ENCODE measurements at regions not wholly inside any gene's neighbourhood (a gene's known extent, or its start where the extent isn't known, plus 50 kb on each side); places are given as distances from the start of the nearest gene placed in this dataset.

DNA sequence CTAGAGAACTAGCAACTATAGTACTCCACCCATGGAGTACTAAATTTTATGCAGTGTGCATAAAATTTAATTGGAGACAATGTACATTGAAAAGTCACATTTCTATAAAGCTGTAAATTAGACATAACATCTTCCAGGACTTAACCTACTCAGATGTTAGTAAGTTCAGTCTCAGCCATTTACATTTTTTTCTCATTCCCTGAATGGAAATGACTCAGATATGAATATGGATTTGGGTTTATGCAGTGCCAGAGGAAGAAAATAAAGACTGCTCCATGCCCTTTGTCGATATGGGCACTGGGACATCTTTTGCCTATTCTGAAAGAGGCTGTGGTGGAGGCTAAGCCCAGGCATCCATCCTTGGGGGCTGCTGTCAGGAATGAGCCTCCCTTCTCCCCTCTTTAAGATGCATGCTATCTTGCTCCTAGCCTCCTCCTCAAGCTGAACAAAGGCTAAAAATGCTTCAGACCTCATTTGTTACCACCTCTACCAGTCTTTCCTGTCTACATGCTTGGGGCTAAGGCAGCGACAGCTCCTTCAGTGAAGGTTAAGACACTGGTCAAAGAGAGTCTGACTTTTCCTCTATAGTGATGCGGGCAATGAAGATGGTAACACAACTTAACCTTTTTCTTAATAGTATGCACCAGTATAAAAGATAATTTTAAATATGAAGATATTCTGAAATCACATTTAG, 486.8 kb upstream of the ANKRD30A start:
- ATAC-seq (ENCODE audit: low read depth): no peak
- no peak overlapping the region; the same call in 1 of the 2 replicates for H2BK120ac ChIP-seq (ENCODE audit: low read depth, low read length)
- no peaks in the 10 kb centered on the region for H4K20me1 ChIP-seq (ENCODE audit: insufficient read depth, low read length)
- no peaks in the 10 kb centered on the region for H3K9me1 ChIP-seq (ENCODE audit: insufficient read depth, low read length)
- no peak overlapping the region for H3K23ac ChIP-seq (ENCODE audit: low read depth, low read length)
- no peak overlapping the region for H2BK5ac ChIP-seq (ENCODE audit: low read depth, low read length, poor library complexity, severe bottlenecking)
- ChIA-PET POLR2A (ENCODE audit: unreplicated experiment) (no interaction called here), CTCF (interaction anchor here (0.9 kb wide), 1 partner anchor 32 kb away, joined by 3 read pairs; no protein-coding TSS in a partner anchor)
- H2BK20ac ChIP-seq (ENCODE audit: low read depth, low read length): no peak overlapping the region
- WGBS, 2 experiments (ENCODE audit: extremely low coverage in 2 of 2, insufficient read length in 1 of 2): no CpG with 5 or more reads among the region's 3 CpGs
- no peak overlapping the region for H4K5ac ChIP-seq (ENCODE audit: low read depth, low read length)
- no peaks in the 10 kb centered on the region for H3K36me3 ChIP-seq (ENCODE audit: control insufficient read depth, insufficient read depth, low read length)
- no peak overlapping the region for H3K18ac ChIP-seq (ENCODE audit: low read depth, low read length)
- no peak overlapping the region for H2AK5ac ChIP-seq (ENCODE audit: low read depth, low read length)
- H3K4ac ChIP-seq (ENCODE audit: low read depth, low read length): no peak overlapping the region
- DNase-seq: peak; percentile 10
- in situ Hi-C loops (cut with MboI; ENCODE audit: low sequenced_read_pairs) (no loop called here), dilution Hi-C loops (cut with HindIII; ENCODE audit: low sequenced_read_pairs, unreplicated experiment) (no loop called here), intact Hi-C loops (cut with micrococcal nuclease) (no loop called here)
- no peak overlapping the region for H4K91ac ChIP-seq (ENCODE audit: insufficient read depth, low read depth, low read length)
- no peak overlapping the region for H2BK15ac ChIP-seq (ENCODE audit: low read depth, low read length)
- H3K4me3 ChIP-seq (ENCODE audit: insufficient read depth, low read depth, low read length): no peak overlapping the region
- TF ChIP-seq POLR2A (IDR thresholded peaks at IDR 0.05; ENCODE audit: low read depth, low read length) (no peak), BHLHE40 (IDR thresholded peaks at IDR 0.05; ENCODE audit: low read depth, low read length) (no peak), RAD21 (IDR thresholded peaks at IDR 0.05; ENCODE audit: low read length) (no peak), MXI1 (IDR thresholded peaks at IDR 0.05; ENCODE audit: borderline replicate concordance, low read depth, low read length) (no peak), CEBPB (IDR thresholded peaks at IDR 0.05; ENCODE audit: low read depth, low read length) (no peak), RCOR1 (IDR thresholded peaks at IDR 0.05; ENCODE audit: insufficient replicate concordance, low read length) (no peak), RFX5 (IDR thresholded peaks at IDR 0.05; ENCODE audit: low read depth, low read length) (no peak), FOS (IDR thresholded peaks at IDR 0.05; ENCODE audit: low read depth, low read length) (no peak), SMC3 (IDR thresholded peaks at IDR 0.05; ENCODE audit: low read depth, low read length) (no peak), NFE2L2 (IDR thresholded peaks at IDR 0.05; ENCODE audit: low read depth, low read length) (no peak), CHD1 (IDR thresholded peaks at IDR 0.05; ENCODE audit: low read depth, low read length) (no peak), MAFK (IDR thresholded peaks at IDR 0.05; ENCODE audit: low read depth, low read length) (no peak), MAZ (IDR thresholded peaks at IDR 0.05; ENCODE audit: borderline replicate concordance, low read depth, low read length) (no peak), ELK1 (IDR thresholded peaks at IDR 0.05; ENCODE audit: borderline replicate concordance, low read depth, low read length) (no peak)
- TF ChIP-seq, protein P1, sequence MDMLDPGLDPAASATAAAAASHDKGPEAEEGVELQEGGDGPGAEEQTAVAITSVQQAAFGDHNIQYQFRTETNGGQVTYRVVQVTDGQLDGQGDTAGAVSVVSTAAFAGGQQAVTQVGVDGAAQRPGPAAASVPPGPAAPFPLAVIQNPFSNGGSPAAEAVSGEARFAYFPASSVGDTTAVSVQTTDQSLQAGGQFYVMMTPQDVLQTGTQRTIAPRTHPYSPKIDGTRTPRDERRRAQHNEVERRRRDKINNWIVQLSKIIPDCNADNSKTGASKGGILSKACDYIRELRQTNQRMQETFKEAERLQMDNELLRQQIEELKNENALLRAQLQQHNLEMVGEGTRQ (IDR thresholded peaks at IDR 0.05; ENCODE audit: low read depth, low read length): no peak
- TF ChIP-seq, protein P2, sequence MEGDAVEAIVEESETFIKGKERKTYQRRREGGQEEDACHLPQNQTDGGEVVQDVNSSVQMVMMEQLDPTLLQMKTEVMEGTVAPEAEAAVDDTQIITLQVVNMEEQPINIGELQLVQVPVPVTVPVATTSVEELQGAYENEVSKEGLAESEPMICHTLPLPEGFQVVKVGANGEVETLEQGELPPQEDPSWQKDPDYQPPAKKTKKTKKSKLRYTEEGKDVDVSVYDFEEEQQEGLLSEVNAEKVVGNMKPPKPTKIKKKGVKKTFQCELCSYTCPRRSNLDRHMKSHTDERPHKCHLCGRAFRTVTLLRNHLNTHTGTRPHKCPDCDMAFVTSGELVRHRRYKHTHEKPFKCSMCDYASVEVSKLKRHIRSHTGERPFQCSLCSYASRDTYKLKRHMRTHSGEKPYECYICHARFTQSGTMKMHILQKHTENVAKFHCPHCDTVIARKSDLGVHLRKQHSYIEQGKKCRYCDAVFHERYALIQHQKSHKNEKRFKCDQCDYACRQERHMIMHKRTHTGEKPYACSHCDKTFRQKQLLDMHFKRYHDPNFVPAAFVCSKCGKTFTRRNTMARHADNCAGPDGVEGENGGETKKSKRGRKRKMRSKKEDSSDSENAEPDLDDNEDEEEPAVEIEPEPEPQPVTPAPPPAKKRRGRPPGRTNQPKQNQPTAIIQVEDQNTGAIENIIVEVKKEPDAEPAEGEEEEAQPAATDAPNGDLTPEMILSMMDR (conservative IDR thresholded peaks at IDR 0.05; ENCODE audit: low read depth, low read length): no peak
- peaks cover 4% of the 10 kb centered on the region for H3K4me1 ChIP-seq (ENCODE audit: control insufficient read depth, insufficient read depth, low read length)
- no peak overlapping the region for H3K9ac ChIP-seq (ENCODE audit: low read depth, low read length)
- BruUV-seq (replicated peaks): no TSS peak
- H3K56ac ChIP-seq (ENCODE audit: extremely low read depth, insufficient read depth, low read length): no peak overlapping the region
- no peak overlapping the region for H4K8ac ChIP-seq (ENCODE audit: low read depth in 2 of 2, low read length in 2 of 2)
- H3K27ac ChIP-seq (ENCODE audit: insufficient read depth, low read length): no peak overlapping the region
- no peak overlapping the region for H3K14ac ChIP-seq (replicated peaks; ENCODE audit: low read depth, low read length)
- H3K4me2 ChIP-seq (ENCODE audit: low read depth, low read length): no peak overlapping the region
- no peak overlapping the region for H2AFZ ChIP-seq (replicated peaks; ENCODE audit: low read length, poor library complexity)
- H2AK9ac ChIP-seq (replicated peaks; ENCODE audit: low read depth, low read length, poor library complexity): no peak overlapping the region
- H3K27me3 ChIP-seq (ENCODE audit: control insufficient read depth, insufficient read depth, low read length): no peaks in the 10 kb centered on the region
- H3K79me1 ChIP-seq (ENCODE audit: low read depth in 1 of 2, low read length in 2 of 2): no peaks in the 10 kb centered on the region
- no peaks in the 10 kb centered on the region for H3K9me3 ChIP-seq (ENCODE audit: control insufficient read depth, insufficient read depth, low read length)

All from IMR-90 (cell line).